ENCODE measurements at regions not wholly inside any gene's neighbourhood (a gene's known extent, or its start where the extent isn't known, plus 50 kb on each side); places are given as distances from the start of the nearest gene placed in this dataset.

- no peak for TF ChIP-seq CTCF (IDR thresholded peaks at IDR 0.05)
- TF ChIP-seq POLR2A (IDR thresholded peaks at IDR 0.05) = no peak
- WGBS, 2 donors = 92 to 94% methylated on average over 2 of the region's 2 CpGs
- no peak for DNase-seq (ENCODE audit: low spot score in 2 of 2)
- no peak overlapping the region for H3K4me3 ChIP-seq (ENCODE audit: low read depth, poor library complexity, severe bottlenecking)
- intact Hi-C loops (cut with DNase I; ENCODE audit: low total_unique reads) = no loop called here
These were observed 81.7 kb upstream of the DPH6 start for GRCh38 chr15:35627696-35628095.

GRCh38 chr15:35629766-35630165, 83.8 kb upstream of the DPH6 start:
- no peak overlapping the region for H3K4me3 ChIP-seq (ENCODE audit: low read depth, poor library complexity, severe bottlenecking)
- WGBS, 2 donors = 66 to 71% methylated on average over 3 of the region's 3 CpGs
- DNase-seq (ENCODE audit: low spot score in 2 of 2) = no peak
- TF ChIP-seq CTCF (IDR thresholded peaks at IDR 0.05) (no peak), POLR2A (IDR thresholded peaks at IDR 0.05) (no peak)
- intact Hi-C loops (cut with DNase I; ENCODE audit: low total_unique reads) = no loop called here

GRCh38 chr15:35630532-35630931, 84.6 kb upstream of the DPH6 start:
- DNase-seq (ENCODE audit: low spot score in 2 of 2) = peak in 1 of 2 donors; percentile 15
- no peak for TF ChIP-seq CTCF (IDR thresholded peaks at IDR 0.05)
- intact Hi-C loops (cut with DNase I; ENCODE audit: low total_unique reads) = no loop called here
- H3K4me3 ChIP-seq (ENCODE audit: low read depth, poor library complexity, severe bottlenecking) = no peak overlapping the region
- 50 to 61% methylated on average over 3 of the region's 3 CpGs for WGBS, 2 donors

- no peak overlapping the region for H3K4me3 ChIP-seq (ENCODE audit: low read depth, poor library complexity, severe bottlenecking)
- WGBS, 2 donors = 73 to 78% methylated on average over 3 of the region's 3 CpGs
- TF ChIP-seq CTCF (IDR thresholded peaks at IDR 0.05) (no peak), POLR2A (IDR thresholded peaks at IDR 0.05) (no peak)
- intact Hi-C loops (cut with DNase I; ENCODE audit: low total_unique reads) = no loop called here
- DNase-seq (ENCODE audit: low spot score in 2 of 2) = no peak
These were observed 85.0 kb upstream of the DPH6 start for GRCh38 chr15:35630985-35631384.

- intact Hi-C loops (cut with DNase I; ENCODE audit: low total_unique reads) = no loop called here
- no peak overlapping the region for H3K4me3 ChIP-seq (ENCODE audit: low read depth, poor library complexity, severe bottlenecking)
- DNase-seq (ENCODE audit: low spot score in 2 of 2) = no peak
- WGBS, 2 donors = 93 to 99% methylated on average over 3 of the region's 3 CpGs
- TF ChIP-seq POLR2A (IDR thresholded peaks at IDR 0.05) = no peak
- no peak for TF ChIP-seq CTCF (IDR thresholded peaks at IDR 0.05)
These were observed 87.7 kb upstream of the DPH6 start for GRCh38 chr15:35633677-35634076.

- 98 to 100% methylated on average over 1 of the region's 1 CpG for WGBS, 2 donors
- DNase-seq (ENCODE audit: low spot score in 2 of 2) = no peak
- intact Hi-C loops (cut with DNase I; ENCODE audit: low total_unique reads) = no loop called here
- TF ChIP-seq CTCF (IDR thresholded peaks at IDR 0.05) = no peak
- TF ChIP-seq POLR2A (IDR thresholded peaks at IDR 0.05) = no peak
- H3K4me3 ChIP-seq (ENCODE audit: low read depth, poor library complexity, severe bottlenecking) = no peak overlapping the region
These were observed 100.8 kb upstream of the DPH6 start for GRCh38 chr15:35646790-35647189.

All from lower leg skin (tissue), 4 donors.